ENCODE measurements at regions not wholly inside any gene's neighbourhood (a gene's known extent, or its start where the extent isn't known, plus 50 kb on each side); places are given as distances from the start of the nearest gene placed in this dataset.

GRCh38 chr6:40263970-40264369 is 323.2 kb downstream of the LRFN2 start:
- no peak for DNase-seq

GRCh38 chr6:40262363-40262762 is 324.8 kb downstream of the LRFN2 start:
- DNase-seq, result no peak

DNA sequence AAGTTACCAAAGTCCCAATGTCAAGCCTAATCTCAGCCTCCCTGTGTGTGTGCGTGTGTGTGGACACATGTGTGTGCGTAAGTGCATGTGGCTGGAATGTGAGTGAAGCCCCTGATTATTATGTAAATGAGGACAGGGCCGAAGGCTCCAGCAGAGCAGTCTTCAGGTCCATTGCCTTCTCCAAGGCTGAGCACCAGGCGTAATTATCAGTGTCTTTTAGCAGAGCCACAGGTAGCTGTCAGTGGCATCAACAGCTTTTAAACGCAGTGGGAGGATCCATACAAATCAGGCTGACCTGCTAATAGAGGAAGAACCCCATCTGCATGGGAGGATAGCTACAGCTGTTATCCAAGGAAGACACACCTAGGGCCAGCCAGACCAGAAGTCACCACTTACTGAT is 324.3 kb upstream of the MOCS1 start:
- DNase-seq, result no peak

GRCh38 chr6:40256831-40257230 is 322.6 kb upstream of the MOCS1 start:
- no peak for DNase-seq

DNA sequence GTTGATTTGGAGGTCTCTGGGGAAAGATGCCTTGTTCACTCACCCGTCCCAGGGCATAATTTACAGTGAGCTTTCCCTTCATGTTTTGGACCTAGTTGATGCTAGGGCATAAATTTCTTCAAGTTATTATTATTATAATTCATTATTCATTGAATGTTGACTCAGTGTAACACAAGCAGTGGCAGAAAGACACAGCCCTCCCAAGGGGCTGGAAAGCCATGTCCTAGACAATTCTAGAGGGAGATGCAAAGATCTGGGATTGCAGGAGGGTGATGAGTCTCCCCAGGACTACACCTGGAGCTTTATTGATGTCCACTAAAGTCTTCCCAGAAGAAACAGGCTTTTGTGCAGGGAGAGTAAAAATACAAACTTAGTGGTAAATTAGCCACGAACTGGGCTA is 322.0 kb upstream of the MOCS1 start:
- no peak for DNase-seq

GRCh38 chr6:40253420-40253819 is 319.2 kb upstream of the MOCS1 start:
- no peak for DNase-seq

DNA sequence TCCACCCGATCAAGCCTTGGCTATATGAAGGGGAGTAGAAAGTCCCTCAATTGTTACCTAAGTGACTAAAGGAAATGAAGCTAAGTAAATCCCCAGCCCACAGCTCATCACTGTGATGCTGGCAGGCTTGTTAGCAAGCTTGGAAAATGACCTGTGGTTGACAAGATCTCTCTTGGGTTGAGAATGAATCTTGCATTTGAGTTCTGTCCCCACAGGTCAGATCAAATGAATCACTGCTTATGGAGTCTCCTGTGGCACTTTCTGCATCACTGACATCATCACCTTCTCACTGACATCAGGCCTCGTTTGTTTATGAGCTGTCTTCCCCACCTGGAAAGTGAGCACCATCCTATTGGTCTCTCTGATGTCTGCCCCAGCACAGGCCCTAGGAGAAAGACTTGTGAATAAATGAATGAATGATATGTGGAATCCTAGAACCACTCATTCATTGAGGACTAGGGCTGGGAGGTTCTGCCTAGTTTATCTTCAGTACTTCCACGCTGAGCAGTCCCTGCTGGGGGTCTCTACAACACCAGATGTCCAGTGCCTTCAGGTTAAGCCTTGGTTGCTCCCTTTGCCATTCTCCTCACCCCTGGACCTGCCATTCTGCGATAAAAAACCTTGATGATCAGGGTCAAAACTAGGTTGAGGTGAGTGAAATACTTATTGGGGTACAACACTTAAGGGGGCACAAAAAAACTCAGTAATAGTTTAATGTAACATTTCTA is 318.4 kb upstream of the MOCS1 start:
- DNase-seq, result no peak

- DNase-seq, result no peak
Measured at GRCh38 chr6:40251637-40252300, 317.5 kb upstream of the MOCS1 start.

DNA sequence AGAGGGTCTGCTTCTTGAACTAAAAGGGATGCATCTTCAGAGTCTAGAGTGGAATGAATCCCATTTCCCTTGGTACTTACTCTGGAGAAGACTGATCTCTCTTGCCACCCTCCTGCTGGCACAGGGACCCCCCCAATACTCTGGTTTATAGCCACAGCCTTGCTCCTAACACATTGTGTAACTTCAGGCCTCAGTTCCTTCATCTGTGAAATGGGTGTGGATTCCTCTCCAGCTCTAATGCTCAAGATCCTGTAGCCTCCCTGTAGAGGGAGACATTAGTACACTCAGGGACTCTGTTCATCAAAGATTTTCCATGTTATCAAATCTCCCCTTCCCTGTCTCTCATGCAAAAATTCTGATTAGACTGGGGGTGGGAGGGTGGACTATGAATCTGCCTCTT is 315.7 kb upstream of the MOCS1 start:
- no peak for DNase-seq

DNA sequence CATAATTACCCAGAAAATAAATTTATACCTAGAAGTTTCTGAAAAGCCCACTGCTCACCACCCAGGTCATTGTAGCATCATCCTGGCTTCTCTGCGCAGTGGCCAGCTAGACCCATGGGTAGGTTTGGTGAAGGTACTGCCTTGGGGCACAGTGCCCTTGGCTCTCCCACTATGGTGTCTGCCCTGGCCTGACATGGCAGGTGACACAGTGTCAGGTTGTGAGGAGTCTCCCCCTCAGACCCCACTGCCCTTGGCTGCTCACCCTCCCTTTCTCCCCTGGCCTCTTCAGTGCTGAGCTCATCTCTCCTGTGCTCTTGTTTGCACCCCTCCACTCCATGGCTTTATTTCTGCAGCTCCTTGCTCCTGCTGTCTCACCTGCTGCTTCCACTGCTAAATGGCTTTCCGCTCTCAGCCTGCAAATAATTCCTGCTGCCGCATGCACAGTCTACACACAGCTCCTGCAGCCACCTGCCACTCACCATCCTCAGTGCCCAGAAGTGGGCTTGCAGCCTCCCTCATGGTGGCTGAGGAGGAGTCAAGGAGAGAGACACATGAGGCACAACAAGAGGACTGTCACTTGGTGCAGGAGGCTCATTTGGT is 313.4 kb upstream of the MOCS1 start:
- DNase-seq, result no peak

DNA sequence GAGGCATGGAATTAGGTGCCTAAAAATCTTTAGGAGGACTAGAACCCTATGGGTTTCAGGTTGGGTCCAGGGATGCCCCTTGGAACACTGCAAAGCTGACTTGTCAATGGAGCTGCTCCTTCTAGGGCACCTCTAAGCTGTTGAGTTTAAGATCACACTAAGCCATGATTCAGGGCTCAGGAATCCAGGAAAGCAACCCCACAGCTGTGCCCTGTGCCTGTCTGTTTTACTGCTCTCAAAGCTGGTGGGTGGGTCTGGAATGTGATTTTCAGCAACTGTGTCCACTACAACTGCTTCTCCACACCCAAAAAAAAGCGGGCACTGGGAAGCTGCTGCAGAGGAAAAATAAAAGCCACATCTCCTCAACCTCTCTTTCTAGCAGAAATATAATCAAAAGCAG is 310.4 kb upstream of the MOCS1 start:
- DNase-seq, result no peak

DNA sequence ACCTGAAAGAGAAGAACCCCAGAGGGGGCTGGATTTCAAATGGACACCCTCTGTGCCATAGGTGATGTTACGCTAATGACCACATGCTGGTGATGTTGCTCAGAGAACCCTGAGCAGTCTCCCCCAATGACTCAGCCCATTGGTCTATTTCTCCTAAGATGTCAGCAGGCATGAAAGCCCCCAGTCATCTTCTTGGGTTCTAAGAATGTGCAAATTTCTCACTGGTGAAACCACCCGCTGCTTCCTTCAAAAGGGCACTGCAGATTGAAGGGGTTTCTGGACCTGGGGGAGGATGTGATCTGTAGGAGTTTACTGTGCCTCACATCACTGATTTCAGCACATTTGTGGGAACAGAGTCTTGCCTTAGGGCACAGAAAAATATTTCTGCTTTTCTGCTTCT is 298.4 kb upstream of the MOCS1 start:
- DNase-seq, result no peak

GRCh38 chr6:40227735-40228134 is 293.5 kb upstream of the MOCS1 start:
- no peak for DNase-seq

DNA sequence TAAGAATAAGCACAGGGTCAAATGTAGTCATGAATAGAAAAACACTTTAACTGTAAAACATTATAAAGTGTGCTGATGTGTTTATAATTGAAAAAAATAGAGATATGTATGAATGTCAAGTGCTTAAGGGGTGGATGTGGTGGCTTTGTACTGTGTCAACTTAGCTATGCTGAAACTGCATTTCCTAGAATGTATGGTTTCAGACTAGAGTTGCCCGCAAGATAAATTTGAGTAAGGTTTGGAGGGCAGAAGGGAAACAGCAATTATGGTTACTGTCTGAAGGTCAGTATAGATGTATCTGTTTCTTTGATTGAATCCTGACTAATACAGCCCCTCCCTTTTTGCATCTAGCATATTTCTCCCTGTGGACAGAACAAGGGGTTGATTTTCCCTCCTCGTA is 288.1 kb upstream of the MOCS1 start:
- DNase-seq, result no peak

DNA sequence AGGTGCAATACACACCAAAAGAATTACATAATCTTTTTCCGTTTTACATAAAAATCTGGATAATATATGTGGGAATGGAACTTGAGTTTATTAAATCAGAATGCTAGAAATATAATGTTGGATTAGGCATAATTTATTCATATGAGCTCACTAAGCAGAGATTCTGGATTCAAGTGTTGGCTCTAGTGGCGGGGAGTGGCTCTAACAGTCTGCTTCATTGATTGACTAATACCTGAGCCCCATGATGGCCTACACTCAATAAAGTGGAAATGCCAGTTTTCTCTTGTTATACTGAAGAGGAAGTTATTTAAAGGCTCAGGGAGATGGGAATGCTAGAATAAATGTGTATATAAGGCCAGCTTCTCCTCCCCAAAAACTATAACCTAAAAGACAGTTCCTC is 285.5 kb upstream of the MOCS1 start:
- no peak for DNase-seq

GRCh38 chr6:40210628-40211056 is 276.4 kb upstream of the MOCS1 start:
- no peak for DNase-seq

- DNase-seq, result no peak
Measured at GRCh38 chr6:40205801-40206200, 271.5 kb upstream of the MOCS1 start.

DNA sequence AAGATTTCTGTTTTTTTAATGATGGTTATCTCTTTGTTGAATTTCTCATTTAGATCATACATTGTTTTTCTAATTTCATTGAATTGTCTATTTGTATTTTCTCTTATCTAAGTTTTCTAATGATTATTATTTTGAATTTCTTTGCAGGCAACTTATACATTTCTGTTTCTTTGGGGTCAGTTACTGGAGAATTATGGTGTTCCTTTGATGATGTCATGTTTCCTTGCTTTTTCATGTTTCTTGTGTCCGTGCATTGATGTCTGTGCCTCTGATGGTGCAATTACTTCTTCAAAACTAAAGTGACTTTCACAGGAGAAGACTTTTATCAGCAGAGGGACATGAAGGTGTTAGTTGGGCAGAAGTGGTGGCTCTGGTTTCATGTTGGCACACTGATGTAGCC is 270.7 kb upstream of the MOCS1 start:
- DNase-seq, result no peak

- DNase-seq, result no peak
Measured at GRCh38 chr6:40197371-40197770, 263.1 kb upstream of the MOCS1 start.

GRCh38 chr6:40196135-40196518 is 261.9 kb upstream of the MOCS1 start:
- DNase-seq, result no peak

DNA sequence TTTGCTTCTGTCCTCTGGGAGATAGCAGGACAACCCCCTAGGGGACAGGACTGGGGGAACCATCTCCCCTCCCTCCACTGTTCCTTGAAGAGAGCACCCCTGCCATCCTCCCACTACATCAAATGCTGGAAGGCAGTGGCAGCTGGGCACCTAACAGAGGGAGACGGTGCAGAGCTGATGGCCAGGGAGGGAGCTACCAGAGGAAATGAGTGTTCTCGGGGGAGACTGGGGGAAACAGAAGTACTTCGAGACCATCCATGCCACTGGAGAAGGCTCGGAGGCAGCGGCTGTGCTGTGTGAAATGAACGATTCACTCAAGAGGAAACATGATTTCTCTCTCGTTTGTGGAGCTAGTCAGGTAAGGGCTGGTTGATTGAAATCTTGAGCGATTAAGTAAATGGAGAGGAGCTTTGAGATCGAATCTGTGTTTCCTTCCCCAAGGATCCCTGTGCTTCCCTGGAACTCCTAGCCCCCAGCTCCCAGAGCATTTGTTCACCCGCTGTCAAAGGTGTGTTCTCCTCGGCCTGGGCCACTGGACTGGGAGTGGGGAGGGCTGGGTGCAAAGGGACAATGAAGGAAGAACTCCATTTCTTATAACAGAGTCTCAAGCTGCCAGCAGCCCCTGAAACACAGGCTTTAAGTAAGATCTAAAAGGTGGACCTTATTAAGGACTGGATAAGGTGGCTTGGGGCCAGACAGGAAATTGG is 261.3 kb upstream of the MOCS1 start:
- no peak for DNase-seq

DNA sequence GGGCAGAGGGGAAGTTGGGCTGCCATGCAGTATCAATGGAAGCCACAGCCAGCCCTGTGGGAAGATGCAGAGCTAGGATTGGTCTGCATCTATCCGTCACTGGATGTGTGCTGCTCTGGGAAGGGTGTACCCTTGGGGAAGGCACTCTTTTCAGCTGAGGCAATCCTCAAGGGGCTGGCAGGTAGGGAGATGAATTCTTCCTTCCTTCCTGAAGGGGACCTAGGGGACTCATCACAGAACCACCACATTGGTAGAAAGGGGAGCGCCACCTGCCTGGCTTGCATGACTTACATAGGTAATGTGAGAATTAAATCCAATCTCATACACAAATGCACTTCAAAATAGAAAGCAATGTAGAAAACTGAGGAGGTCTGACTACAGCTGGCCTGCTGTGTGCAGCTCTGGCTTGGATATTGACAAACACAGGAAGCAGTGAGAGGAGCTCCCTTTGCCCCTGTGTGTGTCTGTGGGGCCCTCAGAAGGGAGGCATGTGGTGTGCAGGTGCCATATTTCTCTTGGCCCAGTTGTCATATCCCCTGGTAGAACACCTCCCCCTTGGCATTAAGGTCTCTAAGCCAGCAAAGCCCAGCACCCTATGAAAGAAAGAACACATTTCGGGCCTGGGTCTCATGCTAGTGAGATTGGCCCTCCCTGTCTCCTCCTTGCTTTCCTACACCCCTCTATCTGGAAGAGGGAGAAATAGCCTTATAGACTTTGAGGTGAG is 260.3 kb upstream of the MOCS1 start:
- DNase-seq, result no peak

DNA sequence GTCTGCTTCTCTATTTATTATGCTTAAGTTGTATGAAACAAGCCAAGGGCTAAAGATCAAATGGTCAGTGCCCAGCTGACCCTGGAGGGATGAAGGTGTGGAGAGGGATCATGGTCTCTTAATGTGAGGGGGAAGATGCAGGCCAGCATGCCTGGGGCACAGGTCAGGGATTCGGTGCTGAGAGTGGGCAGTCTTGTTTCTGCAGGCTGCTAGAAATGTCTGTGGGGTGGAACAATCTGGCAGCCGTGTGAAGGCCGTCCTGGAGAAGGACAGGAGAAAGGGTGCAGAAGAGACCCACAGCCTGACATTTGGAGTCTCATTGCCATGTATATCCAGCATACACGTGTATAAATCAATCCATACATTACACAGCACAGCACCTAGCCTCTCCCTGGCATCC is 258.3 kb upstream of the MOCS1 start:
- no peak for DNase-seq
